ENCODE measurements at regions not wholly inside any gene's neighbourhood (a gene's known extent, or its start where the extent isn't known, plus 50 kb on each side); places are given as distances from the start of the nearest gene placed in this dataset.
"Not testable (repeated sequence)": the region's sequence is repeated elsewhere in the genome, so short reads cannot be mapped to it uniquely, and the experiment has no call there.

GRCh38 chr18:34951625-34952379, 89.4 kb upstream of the MAPRE2 start:
- no peaks in the 10 kb centered on the region for H3K9me3 ChIP-seq (ENCODE audit: control insufficient read depth, insufficient read depth, low read depth, low read length)
- no peak overlapping the region for H3K4me3 ChIP-seq (ENCODE audit: low read depth in 2 of 2, low read length in 2 of 2)
- intact Hi-C loops (cut with micrococcal nuclease; ENCODE audit: unreplicated experiment), result no loop called here
- H3K27ac ChIP-seq (ENCODE audit: low read length), result no peak overlapping the region
- ATAC-seq, result no peak
- TF ChIP-seq POLR2AphosphoS5 (IDR thresholded peaks at IDR 0.05; ENCODE audit: low read depth, low read length) (no peak), SIN3A (IDR thresholded peaks at IDR 0.05; ENCODE audit: borderline replicate concordance, insufficient read depth, low read depth, low read length) (no peak), REST (IDR thresholded peaks at IDR 0.05; ENCODE audit: insufficient read depth in 1 of 2, low read depth in 2 of 2, low read length in 1 of 2) (no peak), TCF7L2 (IDR thresholded peaks at IDR 0.05; ENCODE audit: low read depth, low read length) (no peak)
- TF ChIP-seq, protein P1, sequence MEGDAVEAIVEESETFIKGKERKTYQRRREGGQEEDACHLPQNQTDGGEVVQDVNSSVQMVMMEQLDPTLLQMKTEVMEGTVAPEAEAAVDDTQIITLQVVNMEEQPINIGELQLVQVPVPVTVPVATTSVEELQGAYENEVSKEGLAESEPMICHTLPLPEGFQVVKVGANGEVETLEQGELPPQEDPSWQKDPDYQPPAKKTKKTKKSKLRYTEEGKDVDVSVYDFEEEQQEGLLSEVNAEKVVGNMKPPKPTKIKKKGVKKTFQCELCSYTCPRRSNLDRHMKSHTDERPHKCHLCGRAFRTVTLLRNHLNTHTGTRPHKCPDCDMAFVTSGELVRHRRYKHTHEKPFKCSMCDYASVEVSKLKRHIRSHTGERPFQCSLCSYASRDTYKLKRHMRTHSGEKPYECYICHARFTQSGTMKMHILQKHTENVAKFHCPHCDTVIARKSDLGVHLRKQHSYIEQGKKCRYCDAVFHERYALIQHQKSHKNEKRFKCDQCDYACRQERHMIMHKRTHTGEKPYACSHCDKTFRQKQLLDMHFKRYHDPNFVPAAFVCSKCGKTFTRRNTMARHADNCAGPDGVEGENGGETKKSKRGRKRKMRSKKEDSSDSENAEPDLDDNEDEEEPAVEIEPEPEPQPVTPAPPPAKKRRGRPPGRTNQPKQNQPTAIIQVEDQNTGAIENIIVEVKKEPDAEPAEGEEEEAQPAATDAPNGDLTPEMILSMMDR (IDR thresholded peaks at IDR 0.05), result no peak
- H3K4me1 ChIP-seq (ENCODE audit: control insufficient read depth, insufficient read depth, low read length), result no peaks in the 10 kb centered on the region; the same call in 1 of the 2 replicates
- no peaks in the 10 kb centered on the region for H3K36me3 ChIP-seq (ENCODE audit: control insufficient read depth, insufficient read depth, low read length)
- ChIA-PET CTCF (no interaction called here), POLR2A (no interaction called here)
- no peak for DNase-seq (ENCODE audit: low read depth, low spot score)
- no peaks in the 10 kb centered on the region for H3K27me3 ChIP-seq (ENCODE audit: control insufficient read depth, insufficient read depth, low read length)
- in situ Hi-C loops (cut with HindIII; ENCODE audit: low pct_unique_long_range_greater_than_20kb, low sequenced_read_pairs), result no loop called here
- no TSS peak for BruUV-seq (replicated peaks)

GRCh38 chr18:34953212-34953611, 88.0 kb upstream of the MAPRE2 start:
- Histone ChIP-seq H3K4me3 (ENCODE audit: low read depth in 2 of 2, low read length in 2 of 2) (no peak overlapping the region), H3K4me1 (ENCODE audit: control insufficient read depth, insufficient read depth, low read length) (no peaks in the 10 kb centered on the region), H3K27me3 (ENCODE audit: control insufficient read depth, insufficient read depth, low read length) (no peaks in the 10 kb centered on the region), H3K36me3 (ENCODE audit: control insufficient read depth, insufficient read depth, low read length) (no peaks in the 10 kb centered on the region), H3K9me3 (ENCODE audit: control insufficient read depth, insufficient read depth, low read depth, low read length) (no peaks in the 10 kb centered on the region), H3K27ac (ENCODE audit: low read length) (no peak overlapping the region)
- in situ Hi-C loops (cut with HindIII; ENCODE audit: low pct_unique_long_range_greater_than_20kb, low sequenced_read_pairs) (no loop called here), intact Hi-C loops (cut with micrococcal nuclease; ENCODE audit: unreplicated experiment) (no loop called here)
- DNase-seq (ENCODE audit: low read depth, low spot score), result no peak
- no TSS peak for BruUV-seq (replicated peaks)
- ChIA-PET POLR2A (no interaction called here), CTCF (no interaction called here)
- TF ChIP-seq POLR2AphosphoS5 (IDR thresholded peaks at IDR 0.05; ENCODE audit: low read depth, low read length), result no peak
- TF ChIP-seq, protein P1 (IDR thresholded peaks at IDR 0.05), result no peak
- TF ChIP-seq SIN3A (IDR thresholded peaks at IDR 0.05; ENCODE audit: borderline replicate concordance, insufficient read depth, low read depth, low read length), result no peak
- TF ChIP-seq TCF7L2 (IDR thresholded peaks at IDR 0.05; ENCODE audit: low read depth, low read length), result no peak
- TF ChIP-seq REST (IDR thresholded peaks at IDR 0.05; ENCODE audit: insufficient read depth in 1 of 2, low read depth in 2 of 2, low read length in 1 of 2), result no peak
- no peak for ATAC-seq

- BruUV-seq (replicated peaks); H3K36me3 ChIP-seq (ENCODE audit: control insufficient read depth, insufficient read depth, low read length); intact Hi-C loops (cut with micrococcal nuclease; ENCODE audit: unreplicated experiment); CTCF ChIA-PET; DNase-seq (ENCODE audit: low read depth, low spot score); H3K27me3 ChIP-seq (ENCODE audit: control insufficient read depth, insufficient read depth, low read length); H3K27ac ChIP-seq (ENCODE audit: low read length); ATAC-seq; H3K4me1 ChIP-seq (ENCODE audit: control insufficient read depth, insufficient read depth, low read length); H3K9me3 ChIP-seq (ENCODE audit: control insufficient read depth, insufficient read depth, low read depth, low read length); H3K4me3 ChIP-seq (ENCODE audit: low read depth in 2 of 2, low read length in 2 of 2); in situ Hi-C loops (cut with HindIII; ENCODE audit: low pct_unique_long_range_greater_than_20kb, low sequenced_read_pairs); POLR2A ChIA-PET: not testable (repeated sequence)
These were observed 85.7 kb upstream of the MAPRE2 start for GRCh38 chr18:34955494-34955893.
